BE2C (cell line): ENCODE measurements at regions not wholly inside any gene's neighbourhood (a gene's known extent, or its start where the extent isn't known, plus 50 kb on each side); places are given as distances from the start of the nearest gene placed in this dataset.
A peak's percentile ranks its signal among the peaks of the same experiment; 100 is the strongest.
"Not testable (repeated sequence)": the region's sequence is repeated elsewhere in the genome, so short reads cannot be mapped to it uniquely, and the experiment has no call there.

Experiments used
- DNase-seq: peaks from one replicate; pipeline ENCODE4 v3.0.0-alpha.2; 2020
- H3K27me3 ChIP-seq: fragments of 250-450 bp; sonication (Bioruptor Pico); 2 replicates; pipeline ENCODE4 v1.5.1; 2020; ENCODE audit warnings: mild to moderate bottlenecking
- H3K36me3 ChIP-seq: fragments of 250-450 bp; sonication (Bioruptor Pico); 2 replicates; pipeline ENCODE4 v1.5.1; 2020; ENCODE audit warnings: mild to moderate bottlenecking
- H3K4me1 ChIP-seq: fragments of 250-450 bp; sonication (Bioruptor Pico); 2 replicates; pipeline ENCODE4 v1.5.1; 2020
- H3K4me3 ChIP-seq: 2 replicates; pipeline ENCODE4 v1.5.1; 2011; ENCODE audit warnings: low read depth, low read length
- H3K9me3 ChIP-seq: fragments of 250-450 bp; sonication (Bioruptor Pico); 2 replicates; pipeline ENCODE4 v1.5.1; 2020
- TF ChIP-seq, protein P1 (sequence below): IDR thresholded peaks from 2 replicates; pipeline ENCODE4 v1.5.1; 2012; ENCODE audit warnings: mild to moderate bottlenecking, low read depth, low read length

DNA sequence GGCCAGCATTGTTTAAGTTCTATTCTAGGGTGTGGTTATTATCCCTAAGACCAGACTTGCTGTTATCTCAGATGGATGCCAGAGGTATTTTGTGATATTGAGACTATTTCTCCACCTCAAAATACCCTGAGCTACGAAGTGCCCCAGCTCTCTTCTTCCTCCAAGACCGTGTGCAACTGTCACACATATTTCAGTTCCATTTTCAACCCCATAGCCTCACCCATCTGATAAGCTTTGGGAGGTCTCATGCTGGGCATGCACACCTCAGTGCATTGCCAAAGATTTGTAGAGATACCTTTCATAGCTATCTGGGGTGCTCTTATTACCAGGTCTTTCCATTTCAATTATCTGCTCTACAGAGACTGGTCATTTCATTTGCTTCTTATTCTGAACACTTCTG lies 815.8 kb upstream of the EYS start:
- H3K4me1 ChIP-seq: no peaks in the 10 kb centered on the region; the same call in 1 of the 2 replicates
- H3K4me3 ChIP-seq: no peak overlapping the region
- no peaks in the 10 kb centered on the region for H3K27me3 ChIP-seq
- no peaks in the 10 kb centered on the region for H3K9me3 ChIP-seq
- DNase-seq: no peak
- TF ChIP-seq, protein P1, sequence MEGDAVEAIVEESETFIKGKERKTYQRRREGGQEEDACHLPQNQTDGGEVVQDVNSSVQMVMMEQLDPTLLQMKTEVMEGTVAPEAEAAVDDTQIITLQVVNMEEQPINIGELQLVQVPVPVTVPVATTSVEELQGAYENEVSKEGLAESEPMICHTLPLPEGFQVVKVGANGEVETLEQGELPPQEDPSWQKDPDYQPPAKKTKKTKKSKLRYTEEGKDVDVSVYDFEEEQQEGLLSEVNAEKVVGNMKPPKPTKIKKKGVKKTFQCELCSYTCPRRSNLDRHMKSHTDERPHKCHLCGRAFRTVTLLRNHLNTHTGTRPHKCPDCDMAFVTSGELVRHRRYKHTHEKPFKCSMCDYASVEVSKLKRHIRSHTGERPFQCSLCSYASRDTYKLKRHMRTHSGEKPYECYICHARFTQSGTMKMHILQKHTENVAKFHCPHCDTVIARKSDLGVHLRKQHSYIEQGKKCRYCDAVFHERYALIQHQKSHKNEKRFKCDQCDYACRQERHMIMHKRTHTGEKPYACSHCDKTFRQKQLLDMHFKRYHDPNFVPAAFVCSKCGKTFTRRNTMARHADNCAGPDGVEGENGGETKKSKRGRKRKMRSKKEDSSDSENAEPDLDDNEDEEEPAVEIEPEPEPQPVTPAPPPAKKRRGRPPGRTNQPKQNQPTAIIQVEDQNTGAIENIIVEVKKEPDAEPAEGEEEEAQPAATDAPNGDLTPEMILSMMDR: no peak
- H3K36me3 ChIP-seq: no peaks in the 10 kb centered on the region

DNA sequence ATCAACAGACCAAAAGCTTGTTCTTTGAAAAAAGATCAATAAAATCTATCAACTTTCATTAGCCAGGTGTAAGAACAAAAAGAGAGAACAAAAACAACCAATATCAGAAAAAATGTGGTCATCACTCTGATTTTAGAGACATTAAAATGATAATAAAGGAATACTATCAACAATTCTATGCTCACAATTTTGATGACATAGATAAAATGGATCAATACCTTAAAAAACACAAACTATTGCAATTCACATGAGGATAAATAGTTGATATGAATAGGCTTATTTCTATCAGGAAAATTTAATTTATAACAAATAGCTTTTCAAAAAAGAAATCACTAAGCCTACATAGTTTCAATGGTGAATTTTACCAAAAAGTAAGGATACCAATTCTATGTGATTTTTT lies 809.4 kb upstream of the EYS start:
- TF ChIP-seq, protein P1: no peak
- no peak for DNase-seq
- no peaks in the 10 kb centered on the region for H3K4me1 ChIP-seq
- no peaks in the 10 kb centered on the region for H3K27me3 ChIP-seq
- no peaks in the 10 kb centered on the region for H3K9me3 ChIP-seq
- no peak overlapping the region for H3K4me3 ChIP-seq
- no peaks in the 10 kb centered on the region for H3K36me3 ChIP-seq

DNA sequence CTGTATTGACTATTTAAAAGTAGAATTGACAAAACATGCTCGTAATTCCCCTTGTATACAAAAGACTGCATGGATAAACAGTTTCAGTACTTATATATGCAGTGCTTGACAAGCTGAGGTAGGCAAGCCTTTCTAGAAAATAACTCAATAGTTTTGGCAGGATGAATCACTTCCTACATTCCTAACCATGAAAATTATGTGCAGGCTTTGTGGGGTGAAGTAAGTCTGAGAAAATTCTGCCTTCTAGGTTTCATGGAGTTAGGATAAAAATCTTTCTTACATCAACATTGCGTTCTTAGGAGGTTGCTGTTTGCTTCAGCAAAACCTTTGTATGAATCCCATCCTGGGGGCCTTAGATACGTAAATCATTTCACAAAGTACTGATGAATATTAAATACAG lies 801.4 kb upstream of the EYS start:
- no peaks in the 10 kb centered on the region for H3K9me3 ChIP-seq
- H3K4me3 ChIP-seq: no peak overlapping the region
- DNase-seq: no peak
- no peaks in the 10 kb centered on the region for H3K27me3 ChIP-seq
- H3K36me3 ChIP-seq: no peaks in the 10 kb centered on the region
- H3K4me1 ChIP-seq: peaks cover 3% of the 10 kb centered on the region; the same call in 1 of the 2 replicates
- TF ChIP-seq, protein P1: no peak

DNA sequence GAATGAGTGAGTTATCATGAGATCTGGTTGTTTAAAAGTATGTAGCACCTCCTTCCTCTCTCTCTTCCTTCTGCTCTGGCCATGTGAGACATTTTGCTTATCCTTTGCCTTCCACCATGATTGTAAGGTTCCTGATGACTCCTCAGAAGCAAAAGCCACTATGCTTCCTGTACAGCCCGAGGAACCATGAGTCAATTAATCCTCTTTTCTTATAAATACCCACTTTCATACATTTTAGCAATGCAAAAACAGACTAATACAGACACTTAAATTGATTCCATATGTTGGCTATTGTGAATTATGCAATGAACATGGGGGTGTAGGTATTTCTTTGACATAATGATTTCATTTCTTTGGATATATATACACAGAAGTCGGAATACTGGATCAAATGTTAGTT lies 792.8 kb upstream of the EYS start:
- Histone ChIP-seq H3K27me3 (no peaks in the 10 kb centered on the region), H3K4me1 (peaks cover 5% of the 10 kb centered on the region; the same call in 1 of the 2 replicates), H3K9me3 (no peaks in the 10 kb centered on the region), H3K36me3 (no peaks in the 10 kb centered on the region), H3K4me3 (no peak overlapping the region)
- DNase-seq: no peak
- TF ChIP-seq, protein P1: no peak

DNA sequence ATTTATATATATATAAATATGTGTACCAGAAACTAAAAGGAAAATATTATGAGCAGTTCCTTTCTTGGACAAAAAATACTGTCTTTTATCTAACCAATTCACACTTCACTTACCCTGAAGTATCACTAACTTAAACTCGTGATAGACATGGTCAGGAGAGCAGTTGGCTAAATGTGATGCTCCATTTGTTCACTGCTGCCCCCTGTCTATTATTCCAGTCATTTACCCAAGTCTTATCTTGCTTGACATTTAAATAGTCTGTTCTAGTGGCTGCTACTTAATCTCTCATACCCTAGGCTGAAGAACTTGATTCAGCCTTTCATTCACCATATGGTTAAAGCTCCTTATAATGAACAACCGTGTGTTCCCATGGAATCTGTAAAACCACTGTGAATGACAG lies 789.6 kb upstream of the EYS start:
- TF ChIP-seq, protein P1: peak; percentile 71
- H3K36me3 ChIP-seq: no peaks in the 10 kb centered on the region
- H3K4me3 ChIP-seq: no peak overlapping the region
- no peaks in the 10 kb centered on the region for H3K9me3 ChIP-seq
- no peaks in the 10 kb centered on the region for H3K27me3 ChIP-seq
- H3K4me1 ChIP-seq: peaks cover 5% of the 10 kb centered on the region; the same call in 1 of the 2 replicates
- peak; percentile 25 for DNase-seq

DNA sequence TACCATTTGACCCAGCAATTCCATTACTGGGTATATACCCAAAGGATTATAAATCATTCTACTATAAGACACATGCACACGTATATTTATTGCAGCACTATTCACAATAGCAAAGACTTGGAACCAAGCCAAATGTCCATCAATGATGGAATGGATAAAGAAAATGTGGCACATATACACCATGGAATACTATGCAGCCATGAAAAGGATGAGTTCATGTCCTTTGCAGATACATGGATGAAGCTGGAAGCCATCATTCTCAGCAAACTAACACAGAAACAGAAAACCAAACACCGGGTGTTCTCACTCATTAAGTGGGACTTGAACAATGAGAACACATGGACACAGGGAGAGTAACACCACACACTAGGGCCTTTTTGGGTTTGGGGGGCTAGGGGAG lies 787.6 kb upstream of the EYS start:
- not testable (repeated sequence) for H3K4me3 ChIP-seq, H3K36me3 ChIP-seq, H3K4me1 ChIP-seq, H3K27me3 ChIP-seq, H3K9me3 ChIP-seq, DNase-seq
